SK-N-SH (cell line): ENCODE measurements at regions not wholly inside any gene's neighbourhood (a gene's known extent, or its start where the extent isn't known, plus 50 kb on each side); places are given as distances from the start of the nearest gene placed in this dataset.

ENCODE experiments used
- CTCF ChIA-PET: fragments of 300-600, 350-600 bp; formaldehyde crosslinking; extraction: SDS; loops from one replicate; lab custom pipeline; 2021; lab: Yijun Ruan, JAX
- POLR2A ChIA-PET: fragments of 350-600 bp; sonication (Branson Sonifier 250); formaldehyde crosslinking; extraction: SDS; loops from one replicate; lab custom pipeline; 2020; ENCODE audit warnings: antibody characterized with exemption, inconsistent platforms; lab: Yijun Ruan, JAX
- DNase-seq: peaks from one replicate; pipeline ENCODE4 v3.0.0; 2012
- H2AFZ ChIP-seq: fragments of 200-600 bp; sonication (generic); 2 replicates; pipeline ENCODE4 v1.8.1; 2016; ENCODE audit warnings: antibody characterized with exemption, mild to moderate bottlenecking, low read depth
- H3F3A ChIP-seq: fragments of 200-600 bp; sonication (generic); replicated peaks from 2 replicates; pipeline ENCODE3; 2016; ENCODE audit warnings: antibody characterized with exemption, mild to moderate bottlenecking; ENCODE audit not compliant: insufficient read depth
- H3K27ac ChIP-seq, 2 experiments: fragments of 200-500 bp in 1 of 2; fragments of 200-600 bp in 1 of 2; sonication (Bioruptor generic) in 1 of 2; sonication (generic), shearing (Covaris generic) in 1 of 2; 2 replicates each; pipeline versions ENCODE4 v1.5.1 to v1.6.1; 2014 to 2016; ENCODE audit warnings: low read depth in 2 of 2, inconsistent platforms in 1 of 2, low read length in 1 of 2, mild to moderate bottlenecking in 1 of 2, mixed read lengths in 1 of 2
- H3K27me3 ChIP-seq: fragments of 200-600 bp; sonication (generic), shearing (Covaris generic); 2 replicates; pipeline ENCODE4 v1.6.1; 2016; ENCODE audit warnings: mixed run types; ENCODE audit not compliant: insufficient read depth
- H3K36me3 ChIP-seq, 2 experiments: fragments of 200-500 bp in 1 of 2; fragments of 200-600 bp in 1 of 2; sonication (Bioruptor generic) in 1 of 2; sonication (generic) in 1 of 2; replicated peaks in 1 of 2; 2 replicates each; pipeline versions ENCODE3 to v1.5.1; 2014 to 2016; ENCODE audit warnings: low read length in 1 of 2, mild to moderate bottlenecking in 1 of 2; ENCODE audit not compliant: insufficient read depth in 2 of 2, control insufficient read depth in 1 of 2
- H3K4me1 ChIP-seq, 2 experiments: fragments of 200-500 bp in 1 of 2; fragments of 200-600 bp in 1 of 2; sonication (Bioruptor generic) in 1 of 2; sonication (generic), shearing (Covaris generic) in 1 of 2; 2 replicates each; pipeline versions ENCODE4 v1.5.1 to v1.6.1; 2014 to 2016; ENCODE audit warnings: low read depth in 1 of 2, low read length in 1 of 2, mixed run types in 1 of 2; ENCODE audit not compliant: insufficient read depth in 2 of 2, control insufficient read depth in 1 of 2
- H3K4me2 ChIP-seq: fragments of 200-600 bp; sonication (generic), shearing (Covaris generic); 2 replicates; pipeline ENCODE4 v1.6.1; 2017; ENCODE audit warnings: mixed run types
- H3K4me3 ChIP-seq, 2 experiments: fragments of 200-500 bp in 1 of 2; fragments of 200-600 bp in 1 of 2; sonication (Bioruptor generic) in 1 of 2; sonication (generic), shearing (Covaris generic) in 1 of 2; 2 replicates each; pipeline versions ENCODE4 v1.5.1 to v1.8.1; 2014 to 2016; ENCODE audit warnings: low read depth in 2 of 2, inconsistent platforms in 1 of 2, low read length in 1 of 2, mild to moderate bottlenecking in 1 of 2, mixed read lengths in 1 of 2, moderate library complexity in 1 of 2
- H3K79me2 ChIP-seq: fragments of 200-600 bp; sonication (generic); 2 replicates; pipeline ENCODE4 v1.8.1; 2017; ENCODE audit warnings: mild to moderate bottlenecking; ENCODE audit not compliant: insufficient read depth
- H3K9ac ChIP-seq: fragments of 200-600 bp; sonication (generic); 2 replicates; pipeline ENCODE4 v1.6.1; 2017; ENCODE audit warnings: mixed run types
- H3K9me2 ChIP-seq: fragments of 200-600 bp; sonication (generic); 2 replicates; pipeline ENCODE4 v1.6.1; 2017; ENCODE audit warnings: mixed run types
- H3K9me3 ChIP-seq: fragments of 200-600 bp; sonication (generic); 2 replicates; pipeline ENCODE4 v1.6.1; 2017; ENCODE audit warnings: mixed run types, mild to moderate bottlenecking, moderate library complexity
- H4K20me1 ChIP-seq: fragments of 200-600 bp; sonication (generic); 2 replicates; pipeline ENCODE4 v1.6.1; 2017; ENCODE audit warnings: mild to moderate bottlenecking, mixed run types; ENCODE audit not compliant: insufficient read depth
- ELF1 ChIP-seq: IDR thresholded peaks from 2 replicates; pipeline ENCODE4 v1.4.0; 2012
- FOSL2 ChIP-seq: IDR thresholded peaks from 2 replicates; pipeline ENCODE4 v1.4.0; 2012; ENCODE audit warnings: low read depth, mild to moderate bottlenecking, moderate library complexity, borderline replicate concordance
- FOXJ3 ChIP-seq: sonication (generic); formaldehyde crosslinking; IDR thresholded peaks from 2 replicates; pipeline ENCODE4 v1.5.1; 2020; ENCODE audit warnings: mild to moderate bottlenecking, missing genetic modification reagents
- FOXM1 ChIP-seq: IDR thresholded peaks from 2 replicates; pipeline ENCODE4 v1.4.0; 2012; ENCODE audit warnings: low read depth, mild to moderate bottlenecking
- GABPA ChIP-seq: IDR thresholded peaks from 2 replicates; pipeline ENCODE4 v1.4.0; 2012; ENCODE audit warnings: low read depth, mild to moderate bottlenecking
- GATA2 ChIP-seq: sonication (generic); formaldehyde crosslinking; IDR thresholded peaks from 2 replicates; pipeline ENCODE4 v1.5.0; 2020; ENCODE audit warnings: mild to moderate bottlenecking, missing genetic modification reagents
- IRF3 ChIP-seq: fragments of 150-350 bp; IDR thresholded peaks from 2 replicates; pipeline ENCODE4 v1.6.1; 2016; ENCODE audit warnings: mild to moderate bottlenecking, low read depth, low read length
- MAX ChIP-seq: IDR thresholded peaks from 2 replicates; pipeline ENCODE4 v1.4.0; 2012; ENCODE audit warnings: low read depth
- MEF2A ChIP-seq: IDR thresholded peaks from 2 replicates; pipeline ENCODE4 v1.4.0; 2012; ENCODE audit warnings: low read depth, borderline replicate concordance
- MXI1 ChIP-seq: IDR thresholded peaks from 2 replicates; pipeline ENCODE4 v1.6.1; 2012; ENCODE audit warnings: mild to moderate bottlenecking, low read depth, low read length, improper control_type of control experiment
- NFIC ChIP-seq: IDR thresholded peaks from 2 replicates; pipeline ENCODE4 v1.4.0; 2012; ENCODE audit warnings: borderline replicate concordance
- NRF1 ChIP-seq: IDR thresholded peaks from 2 replicates; pipeline ENCODE4 v1.6.1; 2012; ENCODE audit warnings: low read depth, mild to moderate bottlenecking, low read length
- RCOR1 ChIP-seq: fragments of 150-350 bp; IDR thresholded peaks from 2 replicates; pipeline ENCODE4 v1.6.1; 2017; ENCODE audit warnings: antibody characterized with exemption, low read length
- TAF1 ChIP-seq: IDR thresholded peaks from 2 replicates; pipeline ENCODE4 v1.6.1; 2012; ENCODE audit warnings: low read depth, mild to moderate bottlenecking, low read length, moderate library complexity, borderline replicate concordance
- TEAD4 ChIP-seq: IDR thresholded peaks from 2 replicates; pipeline ENCODE4 v1.4.0; 2012; ENCODE audit warnings: mild to moderate bottlenecking, borderline replicate concordance; ENCODE audit not compliant: insufficient read depth
- ZBTB33 ChIP-seq: IDR thresholded peaks from 2 replicates; pipeline ENCODE4 v1.4.0; 2012; ENCODE audit warnings: low read depth, borderline replicate concordance
- WGBS: methylation state at CpG from one replicate; pipeline ENCODE4 v1.1.6; 2017; ENCODE audit warnings: low lambda C conversion rate; 5-methylcytosine and 5-hydroxymethylcytosine counted together

- TF ChIP-seq RCOR1 (no peak), FOXJ3 (CRISPR knock-in tag) (no peak), GATA2 (CRISPR knock-in tag) (no peak), FOSL2 (no peak), MEF2A (no peak), MAX (no peak), TAF1 (no peak), NRF1 (no peak), MXI1 (no peak), NFIC (no peak), IRF3 (no peak), FOXM1 (no peak), ELF1 (no peak)
- DNase-seq, result no peak
- no peaks in the 10 kb centered on the region for H3F3A ChIP-seq
- no peaks in the 10 kb centered on the region for H3K79me2 ChIP-seq
- H4K20me1 ChIP-seq, result no peaks in the 10 kb centered on the region
- no peaks in the 10 kb centered on the region for H3K27me3 ChIP-seq
- no peaks in the 10 kb centered on the region for H3K9me2 ChIP-seq
- H3K36me3 ChIP-seq, result no peaks in the 10 kb centered on the region
- no peaks in the 10 kb centered on the region for H3K9me3 ChIP-seq
- H3K4me2 ChIP-seq, result no peak overlapping the region
- H3K4me1 ChIP-seq, result no peaks in the 10 kb centered on the region
- no peak overlapping the region for H3K4me3 ChIP-seq
- WGBS, result 77% methylated on average over 3 of the region's 3 CpGs
- H2AFZ ChIP-seq, result no peak overlapping the region
- CTCF ChIA-PET, result no interaction called here
- no peak overlapping the region for H3K27ac ChIP-seq
- no peak overlapping the region for H3K9ac ChIP-seq
- POLR2A ChIA-PET, result no interaction called here
Observed at GRCh38 chr1:72759486-72759885, 477.1 kb upstream of the NEGR1 start.

GRCh38 chr1:72757843-72758242, 475.5 kb upstream of the NEGR1 start:
- H4K20me1 ChIP-seq, result no peaks in the 10 kb centered on the region
- H3K9ac ChIP-seq, result no peak overlapping the region
- no peaks in the 10 kb centered on the region for H3K9me2 ChIP-seq
- H3K27ac ChIP-seq, result no peak overlapping the region
- no peak overlapping the region for H3K4me2 ChIP-seq
- TF ChIP-seq GABPA (no peak), MAX (no peak), FOXM1 (no peak), ZBTB33 (no peak), TEAD4 (no peak)
- H3K9me3 ChIP-seq, result no peaks in the 10 kb centered on the region
- no peak overlapping the region for H3K4me3 ChIP-seq
- ChIA-PET CTCF (no interaction called here), POLR2A (no interaction called here)
- no peaks in the 10 kb centered on the region for H3K36me3 ChIP-seq
- no peaks in the 10 kb centered on the region for H3K4me1 ChIP-seq
- H2AFZ ChIP-seq, result no peak overlapping the region
- H3K79me2 ChIP-seq, result no peaks in the 10 kb centered on the region
- 35% methylated on average over 2 of the region's 2 CpGs for WGBS
- DNase-seq, result no peak
- no peaks in the 10 kb centered on the region for H3K27me3 ChIP-seq
- no peaks in the 10 kb centered on the region for H3F3A ChIP-seq
